ENCODE measurements at regions not wholly inside any gene's neighbourhood (a gene's known extent, or its start where the extent isn't known, plus 50 kb on each side); places are given as distances from the start of the nearest gene placed in this dataset.

DNA sequence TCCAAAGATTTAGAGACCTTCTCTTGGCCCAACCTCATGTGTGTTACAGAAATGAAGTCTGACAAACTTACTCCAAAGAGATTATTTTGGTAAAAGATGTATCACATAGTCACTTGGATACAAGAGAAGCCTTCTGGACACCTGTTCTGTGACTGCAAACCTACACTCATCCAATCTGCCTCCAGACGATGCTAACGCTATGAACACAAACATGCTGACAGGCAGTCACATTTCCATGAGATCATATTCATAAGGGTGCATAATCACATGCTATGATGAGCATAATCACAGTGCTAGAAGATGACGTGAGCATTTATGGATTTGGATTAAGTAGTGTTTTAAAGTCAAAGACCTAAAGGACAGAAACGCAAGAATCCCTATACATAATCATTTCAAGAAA, 340.2 kb downstream of the HACE1 start:
- TF ChIP-seq, protein P1, sequence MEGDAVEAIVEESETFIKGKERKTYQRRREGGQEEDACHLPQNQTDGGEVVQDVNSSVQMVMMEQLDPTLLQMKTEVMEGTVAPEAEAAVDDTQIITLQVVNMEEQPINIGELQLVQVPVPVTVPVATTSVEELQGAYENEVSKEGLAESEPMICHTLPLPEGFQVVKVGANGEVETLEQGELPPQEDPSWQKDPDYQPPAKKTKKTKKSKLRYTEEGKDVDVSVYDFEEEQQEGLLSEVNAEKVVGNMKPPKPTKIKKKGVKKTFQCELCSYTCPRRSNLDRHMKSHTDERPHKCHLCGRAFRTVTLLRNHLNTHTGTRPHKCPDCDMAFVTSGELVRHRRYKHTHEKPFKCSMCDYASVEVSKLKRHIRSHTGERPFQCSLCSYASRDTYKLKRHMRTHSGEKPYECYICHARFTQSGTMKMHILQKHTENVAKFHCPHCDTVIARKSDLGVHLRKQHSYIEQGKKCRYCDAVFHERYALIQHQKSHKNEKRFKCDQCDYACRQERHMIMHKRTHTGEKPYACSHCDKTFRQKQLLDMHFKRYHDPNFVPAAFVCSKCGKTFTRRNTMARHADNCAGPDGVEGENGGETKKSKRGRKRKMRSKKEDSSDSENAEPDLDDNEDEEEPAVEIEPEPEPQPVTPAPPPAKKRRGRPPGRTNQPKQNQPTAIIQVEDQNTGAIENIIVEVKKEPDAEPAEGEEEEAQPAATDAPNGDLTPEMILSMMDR (conservative IDR thresholded peaks at IDR 0.05 in 1 of 2, IDR thresholded peaks at IDR 0.05 in 1 of 2; ENCODE audit: extremely low read depth in 1 of 2, insufficient read depth in 1 of 2, low read depth in 1 of 2, low read length in 2 of 2) = no peak
- no peak for TF ChIP-seq EZH2 (IDR thresholded peaks at IDR 0.05; ENCODE audit: borderline replicate concordance, low read length)
